ENCODE measurements at regions not wholly inside any gene's neighbourhood (a gene's known extent, or its start where the extent isn't known, plus 50 kb on each side); places are given as distances from the start of the nearest gene placed in this dataset.
"Not testable (repeated sequence)": the region's sequence is repeated elsewhere in the genome, so short reads cannot be mapped to it uniquely, and the experiment has no call there.

GRCh38 chr7:66549466-66549865 is 79.2 kb upstream of the KCTD7 start:
- no peak for TF ChIP-seq CTCF (conservative IDR thresholded peaks at IDR 0.05)
- H3K27ac ChIP-seq: no peak overlapping the region

GRCh38 chr7:66553001-66553400 is 75.7 kb upstream of the KCTD7 start:
- TF ChIP-seq CTCF (conservative IDR thresholded peaks at IDR 0.05): no peak
- H3K27ac ChIP-seq: no peak overlapping the region

- H3K27ac ChIP-seq: not testable (repeated sequence)
These were observed 75.0 kb upstream of the KCTD7 start for GRCh38 chr7:66553675-66554074.

GRCh38 chr7:66554291-66554690 is 74.4 kb upstream of the KCTD7 start:
- not testable (repeated sequence) for H3K27ac ChIP-seq

- not testable (repeated sequence) for H3K27ac ChIP-seq
These were observed 73.7 kb upstream of the KCTD7 start for GRCh38 chr7:66554842-66555430.

- TF ChIP-seq CTCF (conservative IDR thresholded peaks at IDR 0.05): no peak
- no peak overlapping the region for H3K27ac ChIP-seq
These were observed 72.5 kb upstream of the KCTD7 start for GRCh38 chr7:66556177-66556548.

- TF ChIP-seq CTCF (conservative IDR thresholded peaks at IDR 0.05): no peak
- no peak overlapping the region for H3K27ac ChIP-seq
These were observed 72.0 kb upstream of the KCTD7 start for GRCh38 chr7:66556549-66557213.

- H3K27ac ChIP-seq: peak overlapping the region; percentile 18; the same call in 1 of the 2 replicates
- peak; percentile 98 for TF ChIP-seq CTCF (conservative IDR thresholded peaks at IDR 0.05)
These were observed 71.2 kb upstream of the KCTD7 start for GRCh38 chr7:66557214-66558200.

- H3K27ac ChIP-seq: no peak overlapping the region; the same call in 1 of the 2 replicates
These were observed 70.5 kb upstream of the KCTD7 start for GRCh38 chr7:66558201-66558641.

More at GRCh38 chr7:66558201-66558641, 70.5 kb upstream of the KCTD7 start:
- TF ChIP-seq CTCF (conservative IDR thresholded peaks at IDR 0.05): no peak

Measured in VCaP (cell line).